A673 (cell line): ENCODE measurements at regions not wholly inside any gene's neighbourhood (a gene's known extent, or its start where the extent isn't known, plus 50 kb on each side); places are given as distances from the start of the nearest gene placed in this dataset.
"Not testable (repeated sequence)": the region's sequence is repeated elsewhere in the genome, so short reads cannot be mapped to it uniquely, and the experiment has no call there.

Source experiments
- BruUV-seq: library from RNA; stranded (reverse); fragments of 400-500 nt; replicated peaks from 2 replicates; lab custom pipeline; 2021; lab: Mats Ljungman, UMichigan
- CTCF ChIA-PET: fragments of 300-600 bp; sonication (Branson Sonifier 250); formaldehyde crosslinking; loops from one replicate; lab custom pipeline; 2022; ENCODE audit warnings: antibody characterized with exemption; lab: Charles Lee
- POLR2A ChIA-PET: fragments of 300-600 bp; sonication (Branson Sonifier 250); formaldehyde crosslinking; loops from one replicate; lab custom pipeline; 2022; ENCODE audit warnings: antibody characterized with exemption; ENCODE audit not compliant: low non-redundant PET; lab: Charles Lee
- DNase-seq: peaks from one replicate; pipeline ENCODE4 v3.0.0-alpha.2; 2015; ENCODE audit warnings: low spot score
- H3K27ac ChIP-seq: fragments of 200-600 bp; sonication (generic); 2 replicates; pipeline ENCODE4 v1.5.1; 2016; ENCODE audit warnings: mixed run types, low read depth, mild to moderate bottlenecking, mixed read lengths, antibody characterized with exemption, low read length; ENCODE audit not compliant: poor library complexity, severe bottlenecking
- H3K27me3 ChIP-seq: fragments of 200-600 bp; sonication (generic); replicated peaks from 2 replicates; pipeline ENCODE4 v1.6.1; 2017; ENCODE audit warnings: mixed run types, low read depth, mild to moderate bottlenecking, mixed read lengths, antibody characterized with exemption, low read length; ENCODE audit not compliant: insufficient read depth, poor library complexity
- H3K36me3 ChIP-seq: fragments of 200-600 bp; sonication (generic); 2 replicates; pipeline ENCODE4 v1.6.1; 2016; ENCODE audit warnings: mixed run types, mild to moderate bottlenecking, mixed read lengths, antibody characterized with exemption, low read length; ENCODE audit not compliant: insufficient read depth, poor library complexity, severe bottlenecking
- H3K4me1 ChIP-seq: fragments of 200-600 bp; sonication (generic); 2 replicates; pipeline ENCODE4 v1.6.1; 2017; ENCODE audit warnings: mixed run types, mild to moderate bottlenecking, mixed read lengths, antibody characterized with exemption, low read length; ENCODE audit not compliant: insufficient read depth, poor library complexity, severe bottlenecking
- H3K4me3 ChIP-seq: fragments of 200-600 bp; sonication (generic); 2 replicates; pipeline ENCODE4 v1.5.1; 2016; ENCODE audit warnings: low read depth, mixed run types, mild to moderate bottlenecking, mixed read lengths, low read length; ENCODE audit not compliant: poor library complexity, severe bottlenecking
- H3K9me3 ChIP-seq: fragments of 200-600 bp; sonication (generic); 2 replicates; pipeline ENCODE4 v1.6.1; 2016; ENCODE audit warnings: mixed run types, low read depth, mild to moderate bottlenecking, mixed read lengths, antibody characterized with exemption, low read length; ENCODE audit not compliant: poor library complexity, severe bottlenecking
- EZH2 ChIP-seq: fragments of 200-600 bp; sonication (generic); IDR thresholded peaks from 2 replicates; pipeline ENCODE4 v1.6.1; 2017; ENCODE audit warnings: borderline replicate concordance, low read depth, mild to moderate bottlenecking, mixed read lengths, antibody characterized with exemption, low read length; ENCODE audit not compliant: poor library complexity, severe bottlenecking
- intact Hi-C: fragments of 100-400 bp; cut with micrococcal nuclease; formaldehyde crosslinking; loops from one replicate; pipeline ENCODE4 v1.10.0; 2022; ENCODE audit not compliant: unreplicated experiment
- TF ChIP-seq, protein P1 (sequence below): fragments of 300-800, 200-600 bp; sonication (generic); conservative IDR thresholded peaks from 2 replicates; pipeline ENCODE4 v1.5.1; 2017; ENCODE audit warnings: low read depth, mild to moderate bottlenecking, antibody characterized with exemption, low read length, moderate library complexity, mixed read lengths

DNA sequence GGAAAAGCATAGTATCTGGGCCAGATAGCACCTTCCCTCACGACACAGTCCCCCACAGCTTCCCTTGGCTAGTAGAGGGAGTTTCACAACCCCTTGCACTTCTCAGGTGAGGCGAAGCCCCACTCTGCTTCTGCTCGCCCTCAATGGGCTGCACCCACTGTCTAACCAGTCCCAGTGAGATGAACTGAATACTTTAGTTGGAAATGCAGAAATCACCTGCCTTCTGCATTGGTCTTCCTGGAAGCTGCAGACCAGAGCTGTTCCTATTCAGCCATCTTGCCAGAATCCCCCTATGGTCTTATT, 243.2 kb upstream of the FAM78B start:
- no peak overlapping the region for H3K4me3 ChIP-seq
- no peaks in the 10 kb centered on the region for H3K4me1 ChIP-seq
- no peak for TF ChIP-seq EZH2
- POLR2A ChIA-PET: no interaction called here
- CTCF ChIA-PET: no interaction called here
- H3K9me3 ChIP-seq: no peaks in the 10 kb centered on the region
- BruUV-seq: no TSS peak
- no peak overlapping the region for H3K27ac ChIP-seq
- H3K27me3 ChIP-seq: no peaks in the 10 kb centered on the region
- no peak for DNase-seq
- no peaks in the 10 kb centered on the region for H3K36me3 ChIP-seq
- intact Hi-C loops: no loop called here

DNA sequence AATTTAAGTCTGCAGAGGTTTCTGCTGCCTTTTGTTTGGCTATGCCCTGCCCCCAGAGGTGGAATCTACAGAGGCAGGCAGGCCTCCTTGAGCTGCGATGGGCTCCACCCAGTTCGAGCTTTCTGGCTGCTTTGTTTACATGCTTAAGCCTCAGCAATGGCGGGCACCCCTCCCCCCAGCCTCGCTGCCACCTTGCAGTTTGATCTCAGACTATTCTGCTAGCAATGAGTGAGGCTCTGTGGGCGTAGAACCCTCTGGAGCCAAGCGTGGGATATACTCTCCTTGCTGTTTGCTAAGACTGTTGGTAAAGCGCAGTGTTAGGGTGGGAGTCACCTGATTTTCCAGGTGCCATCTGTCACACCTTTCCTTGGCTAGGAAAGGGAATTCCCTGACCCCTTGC, 250.0 kb upstream of the FAM78B start:
- intact Hi-C loops, DNase-seq, CTCF ChIA-PET, BruUV-seq, H3K4me3 ChIP-seq, H3K36me3 ChIP-seq, POLR2A ChIA-PET, H3K9me3 ChIP-seq, H3K27me3 ChIP-seq, H3K4me1 ChIP-seq, H3K27ac ChIP-seq: not testable (repeated sequence)

DNA sequence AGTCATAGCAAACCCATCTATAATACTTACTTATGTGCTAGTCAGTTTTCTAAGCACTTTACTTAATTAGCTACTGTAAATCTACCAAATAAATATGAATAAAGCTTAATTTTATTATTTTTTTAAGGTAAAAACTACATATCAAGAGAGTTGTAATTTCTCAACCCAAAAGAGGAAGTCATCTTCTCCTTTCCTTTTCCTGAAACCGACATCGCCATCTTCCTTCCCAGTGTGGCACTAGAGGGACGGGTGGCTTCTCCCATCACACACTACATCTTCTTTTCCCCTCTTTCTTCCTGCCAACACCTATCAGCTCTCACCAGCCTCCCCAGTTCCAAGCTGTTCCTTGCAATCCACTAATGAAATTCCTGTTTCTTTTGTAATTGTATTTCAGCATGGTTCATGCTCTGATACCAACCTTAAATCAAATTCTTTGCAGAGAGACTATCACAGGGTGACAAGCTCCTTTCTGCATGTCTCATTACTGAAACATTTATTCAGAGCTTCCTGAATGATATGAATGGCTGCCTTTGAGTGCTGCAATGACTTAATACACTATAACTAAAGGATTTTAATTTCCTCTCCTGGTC, 251.6 kb upstream of the FAM78B start:
- TF ChIP-seq EZH2: no peak
- TF ChIP-seq, protein P1, sequence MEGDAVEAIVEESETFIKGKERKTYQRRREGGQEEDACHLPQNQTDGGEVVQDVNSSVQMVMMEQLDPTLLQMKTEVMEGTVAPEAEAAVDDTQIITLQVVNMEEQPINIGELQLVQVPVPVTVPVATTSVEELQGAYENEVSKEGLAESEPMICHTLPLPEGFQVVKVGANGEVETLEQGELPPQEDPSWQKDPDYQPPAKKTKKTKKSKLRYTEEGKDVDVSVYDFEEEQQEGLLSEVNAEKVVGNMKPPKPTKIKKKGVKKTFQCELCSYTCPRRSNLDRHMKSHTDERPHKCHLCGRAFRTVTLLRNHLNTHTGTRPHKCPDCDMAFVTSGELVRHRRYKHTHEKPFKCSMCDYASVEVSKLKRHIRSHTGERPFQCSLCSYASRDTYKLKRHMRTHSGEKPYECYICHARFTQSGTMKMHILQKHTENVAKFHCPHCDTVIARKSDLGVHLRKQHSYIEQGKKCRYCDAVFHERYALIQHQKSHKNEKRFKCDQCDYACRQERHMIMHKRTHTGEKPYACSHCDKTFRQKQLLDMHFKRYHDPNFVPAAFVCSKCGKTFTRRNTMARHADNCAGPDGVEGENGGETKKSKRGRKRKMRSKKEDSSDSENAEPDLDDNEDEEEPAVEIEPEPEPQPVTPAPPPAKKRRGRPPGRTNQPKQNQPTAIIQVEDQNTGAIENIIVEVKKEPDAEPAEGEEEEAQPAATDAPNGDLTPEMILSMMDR: no peak
- Histone ChIP-seq H3K9me3 (no peaks in the 10 kb centered on the region), H3K4me1 (no peaks in the 10 kb centered on the region), H3K36me3 (no peaks in the 10 kb centered on the region), H3K27me3 (no peaks in the 10 kb centered on the region), H3K4me3 (no peak overlapping the region), H3K27ac (no peak overlapping the region)
- POLR2A ChIA-PET: no interaction called here
- BruUV-seq: no TSS peak
- CTCF ChIA-PET: no interaction called here
- DNase-seq: no peak
- intact Hi-C loops: no loop called here

DNA sequence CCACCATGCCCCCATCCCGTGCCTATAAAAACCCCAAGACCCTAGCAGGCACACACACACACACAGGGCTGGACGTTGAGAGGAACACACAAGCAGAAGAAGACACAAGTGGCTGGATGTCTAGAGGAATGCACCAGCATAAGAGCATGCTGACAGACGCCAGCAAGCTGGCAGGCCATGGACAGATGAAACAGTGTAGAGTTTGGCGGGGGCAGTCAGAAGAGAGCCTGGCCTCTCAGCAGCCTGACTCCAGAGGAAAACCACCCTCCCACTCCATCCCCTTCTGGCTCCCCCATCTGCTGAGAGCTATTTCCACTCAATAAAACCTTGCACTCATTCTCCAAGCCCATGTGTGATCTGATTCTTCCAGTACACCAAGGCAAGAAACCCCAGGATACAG, 255.8 kb upstream of the FAM78B start:
- H3K4me3 ChIP-seq, H3K27me3 ChIP-seq, CTCF ChIA-PET, H3K27ac ChIP-seq, POLR2A ChIA-PET, intact Hi-C loops, DNase-seq, H3K4me1 ChIP-seq, H3K36me3 ChIP-seq, H3K9me3 ChIP-seq, BruUV-seq: not testable (repeated sequence)
